ENCODE measurements at regions not wholly inside any gene's neighbourhood (a gene's known extent, or its start where the extent isn't known, plus 50 kb on each side); places are given as distances from the start of the nearest gene placed in this dataset.

DNA sequence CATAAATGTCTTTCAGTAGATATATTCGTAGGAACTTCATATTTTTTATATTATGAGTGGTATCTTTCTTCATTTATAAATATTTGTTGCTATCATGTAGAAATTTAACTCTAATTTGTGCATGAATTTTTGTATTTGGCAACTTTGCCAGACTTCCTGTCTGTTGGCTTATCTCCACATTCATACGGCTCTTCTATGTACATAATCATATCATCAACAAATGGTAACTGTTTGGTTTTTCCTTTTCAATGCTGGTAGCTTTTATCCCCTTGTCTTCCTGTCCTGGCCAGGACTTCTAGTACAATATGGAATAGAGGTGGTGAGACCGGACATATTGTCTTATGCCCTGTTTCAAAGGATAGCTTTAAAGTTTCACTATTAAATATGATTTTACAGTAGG, 132.3 kb upstream of the COL5A1 start:
- no peak for TF ChIP-seq CTCF (IDR thresholded peaks at IDR 0.05)
- no peak for TF ChIP-seq POLR2A (IDR thresholded peaks at IDR 0.05)

Data from thyroid gland (tissue), 4 donors.